ENCODE measurements at regions not wholly inside any gene's neighbourhood (a gene's known extent, or its start where the extent isn't known, plus 50 kb on each side); places are given as distances from the start of the nearest gene placed in this dataset.

DNA sequence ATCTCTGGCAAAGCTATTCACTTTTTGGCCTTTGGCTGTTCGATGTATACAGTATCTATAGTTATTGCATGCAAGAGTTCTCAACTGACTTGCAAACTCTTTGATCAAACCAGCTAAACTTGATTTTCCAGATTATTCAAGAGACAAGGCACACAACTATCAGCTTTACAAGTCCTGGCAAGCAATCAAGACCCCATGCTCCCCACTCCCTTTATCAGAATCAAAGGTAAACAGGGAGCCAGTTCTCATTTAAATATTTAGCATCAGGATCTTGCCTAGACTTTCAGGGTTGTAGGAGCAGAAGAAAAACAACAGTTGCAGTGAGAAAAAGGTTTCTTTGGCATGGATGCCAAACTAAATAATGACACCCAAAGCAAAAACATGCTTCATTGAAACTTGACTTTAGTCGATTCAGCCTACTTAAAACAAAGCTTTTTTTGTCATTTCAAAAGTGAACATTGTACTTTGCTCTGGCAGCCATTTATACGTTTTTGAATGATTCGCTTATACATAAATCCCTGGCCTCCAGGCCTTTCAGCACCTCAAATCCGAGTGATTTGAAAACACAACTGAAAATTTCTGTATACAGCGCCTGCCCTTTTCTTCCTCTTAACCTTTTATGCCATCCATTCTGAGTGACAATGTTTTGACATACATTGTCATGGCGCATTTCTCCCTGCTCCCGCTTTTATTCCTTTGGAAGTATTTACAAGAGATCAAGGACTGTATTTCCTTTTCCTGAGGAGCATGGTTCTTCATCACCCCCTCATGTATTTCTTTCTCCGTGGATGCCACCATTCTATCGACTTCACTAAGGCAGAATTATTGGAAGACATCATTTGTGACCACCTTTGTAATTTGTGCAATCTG, 340.8 kb downstream of the KLF5 start:
- Histone ChIP-seq H3K27me3 (ENCODE audit: control insufficient read depth, insufficient read depth, low read length) (no peaks in the 10 kb centered on the region), H3K4me1 (ENCODE audit: control insufficient read depth, insufficient read depth, low read length) (peaks cover 41% of the 10 kb centered on the region), H3K9ac (ENCODE audit: low read length) (no peak overlapping the region), H3K36me3 (ENCODE audit: control insufficient read depth, insufficient read depth, low read length) (no peaks in the 10 kb centered on the region), H3K9me3 (ENCODE audit: control insufficient read depth, low read length) (no peaks in the 10 kb centered on the region), H3K4me3 (ENCODE audit: low read length) (no peak overlapping the region)

DNA sequence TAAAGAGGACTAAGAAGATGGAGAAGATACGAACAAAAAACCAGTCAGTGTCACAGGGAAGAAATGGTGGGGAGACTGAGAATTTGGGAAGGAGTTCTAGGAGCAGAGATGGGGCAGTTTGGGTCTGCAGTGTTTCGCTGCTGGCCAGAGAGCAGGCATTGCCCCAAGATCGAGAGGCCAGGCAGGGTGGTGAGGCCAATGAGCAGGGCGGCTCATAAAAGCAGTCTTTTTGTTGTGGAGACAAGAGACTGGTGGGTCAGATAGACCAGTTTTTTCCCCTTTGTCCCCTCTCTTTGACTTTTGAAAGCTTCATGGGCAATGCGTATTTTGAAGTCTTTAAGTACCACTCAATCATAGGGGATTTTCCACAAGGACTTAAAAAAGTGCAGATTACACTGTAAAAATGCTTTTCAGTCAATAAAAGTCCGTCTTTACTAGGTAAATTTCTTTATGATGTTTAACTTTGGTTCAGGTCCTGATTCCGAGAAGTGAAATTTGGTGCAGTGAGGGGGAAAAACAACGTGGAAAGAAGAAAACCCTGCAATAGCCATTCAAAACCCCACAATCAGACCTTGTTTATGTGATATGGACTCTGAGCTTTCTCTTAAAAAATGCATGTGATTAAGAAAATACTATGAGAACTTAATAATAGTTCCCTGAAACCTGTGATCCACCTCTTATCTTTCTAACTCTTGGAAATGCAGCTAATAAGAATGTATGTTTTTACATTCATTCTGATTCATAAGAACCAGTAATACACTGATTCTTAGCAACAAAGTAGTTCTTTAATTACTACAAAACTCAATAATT, 338.9 kb downstream of the KLF5 start:
- Histone ChIP-seq H3K36me3 (ENCODE audit: control insufficient read depth, insufficient read depth, low read length) (no peaks in the 10 kb centered on the region), H3K4me3 (ENCODE audit: low read length) (no peak overlapping the region), H3K4me1 (ENCODE audit: control insufficient read depth, insufficient read depth, low read length) (peaks cover 32% of the 10 kb centered on the region), H3K27me3 (ENCODE audit: control insufficient read depth, insufficient read depth, low read length) (no peaks in the 10 kb centered on the region), H3K9me3 (ENCODE audit: control insufficient read depth, low read length) (no peaks in the 10 kb centered on the region), H3K9ac (ENCODE audit: low read length) (no peak overlapping the region)

DNA sequence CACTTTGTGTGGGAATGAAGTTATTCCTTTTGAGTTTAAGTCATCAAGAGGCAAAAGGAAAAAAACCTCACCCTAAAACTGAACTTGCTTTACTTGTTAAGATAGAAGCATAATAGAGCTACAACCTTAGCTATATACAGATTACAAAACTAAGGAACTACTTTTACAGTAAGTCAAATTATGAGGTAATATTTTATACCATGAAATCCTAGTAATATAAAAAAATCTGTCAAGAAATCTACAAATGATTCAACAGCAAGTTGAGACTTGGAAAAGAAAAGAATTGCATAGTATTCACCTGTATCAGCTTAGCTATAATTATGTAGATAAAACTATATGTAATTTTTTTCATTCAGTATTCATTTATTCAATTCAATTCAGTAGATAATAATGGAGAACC, 335.3 kb downstream of the KLF5 start:
- Histone ChIP-seq H3K4me1 (ENCODE audit: control insufficient read depth, insufficient read depth, low read length) (peaks cover 4% of the 10 kb centered on the region), H3K9me3 (ENCODE audit: control insufficient read depth, low read length) (no peaks in the 10 kb centered on the region), H3K27me3 (ENCODE audit: control insufficient read depth, insufficient read depth, low read length) (no peaks in the 10 kb centered on the region), H3K9ac (ENCODE audit: low read length) (no peak overlapping the region), H3K36me3 (ENCODE audit: control insufficient read depth, insufficient read depth, low read length) (no peaks in the 10 kb centered on the region), H3K4me3 (ENCODE audit: low read length) (no peak overlapping the region)

DNA sequence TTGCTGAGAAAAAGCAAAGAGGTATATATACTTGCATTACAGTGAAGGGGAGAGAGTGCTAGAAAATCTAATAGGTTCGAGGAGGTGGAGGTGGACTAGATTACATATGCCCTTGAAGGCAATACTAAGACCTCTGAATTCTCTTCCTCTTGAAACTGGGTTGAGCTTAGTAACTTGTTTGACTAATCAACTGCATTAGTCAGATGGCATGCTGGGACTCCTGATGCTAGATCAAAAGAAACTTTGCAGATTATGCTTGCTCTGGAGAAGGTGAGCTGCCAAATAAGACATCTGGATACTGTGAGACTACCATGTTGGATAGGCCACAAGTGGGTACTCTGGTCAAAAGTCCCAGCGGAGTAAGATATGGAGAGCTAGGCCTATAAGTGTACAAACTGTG, 331.3 kb downstream of the KLF5 start:
- H3K36me3 ChIP-seq (ENCODE audit: control insufficient read depth, insufficient read depth, low read length): no peaks in the 10 kb centered on the region
- H3K9me3 ChIP-seq (ENCODE audit: control insufficient read depth, low read length): no peaks in the 10 kb centered on the region
- H3K27me3 ChIP-seq (ENCODE audit: control insufficient read depth, insufficient read depth, low read length): no peaks in the 10 kb centered on the region

DNA sequence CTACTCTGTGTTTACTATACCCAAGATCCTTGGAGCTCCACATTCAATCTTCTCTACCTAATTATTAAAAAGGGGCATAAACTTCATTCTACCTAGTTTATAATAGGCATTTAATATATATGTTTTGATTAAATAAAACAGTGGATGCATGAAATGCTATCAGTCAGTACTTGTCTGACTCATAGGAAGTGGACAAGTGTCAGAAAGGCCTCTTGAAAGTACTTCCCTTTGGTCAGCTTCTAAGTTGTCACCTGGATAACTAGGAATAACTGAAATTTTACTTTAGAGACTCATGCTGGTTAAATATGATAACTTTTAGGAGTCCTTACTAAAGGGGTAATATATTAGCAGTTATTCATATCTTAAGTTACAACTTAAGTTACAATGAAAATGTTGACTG, 329.8 kb downstream of the KLF5 start:
- Histone ChIP-seq H3K4me3 (ENCODE audit: low read length) (no peak overlapping the region), H3K36me3 (ENCODE audit: control insufficient read depth, insufficient read depth, low read length) (no peaks in the 10 kb centered on the region), H3K4me1 (ENCODE audit: control insufficient read depth, insufficient read depth, low read length) (no peaks in the 10 kb centered on the region), H3K27me3 (ENCODE audit: control insufficient read depth, insufficient read depth, low read length) (no peaks in the 10 kb centered on the region), H3K9me3 (ENCODE audit: control insufficient read depth, low read length) (no peaks in the 10 kb centered on the region), H3K9ac (ENCODE audit: low read length) (no peak overlapping the region)

More for the DNA sequence above, 331.3 kb downstream of the KLF5 start:
- H3K9ac ChIP-seq (ENCODE audit: low read length): no peak overlapping the region
- H3K4me3 ChIP-seq (ENCODE audit: low read length): no peak overlapping the region
- no peaks in the 10 kb centered on the region for H3K4me1 ChIP-seq (ENCODE audit: control insufficient read depth, insufficient read depth, low read length)

DNA sequence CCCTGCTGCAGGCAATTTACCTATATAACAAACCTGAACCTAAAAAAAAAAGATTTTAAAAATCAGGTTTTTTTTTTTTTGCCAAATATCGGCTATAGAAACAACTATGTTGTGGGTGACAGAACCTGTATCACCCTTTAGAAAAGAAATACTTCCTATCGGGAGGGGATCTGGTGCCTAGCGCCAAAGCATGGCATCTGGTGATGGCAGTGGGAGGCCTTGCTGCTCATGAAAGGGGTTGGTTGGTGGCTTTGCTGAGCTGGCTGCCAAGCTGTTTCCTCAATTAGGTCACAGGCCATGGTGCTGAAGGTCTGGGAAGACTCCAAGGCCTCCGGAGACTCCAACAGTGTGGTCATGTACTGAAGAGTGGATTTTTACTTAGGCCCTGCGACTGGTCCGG, 328.5 kb downstream of the KLF5 start:
- Histone ChIP-seq H3K9me3 (ENCODE audit: control insufficient read depth, low read length) (no peaks in the 10 kb centered on the region), H3K27me3 (ENCODE audit: control insufficient read depth, insufficient read depth, low read length) (no peaks in the 10 kb centered on the region), H3K36me3 (ENCODE audit: control insufficient read depth, insufficient read depth, low read length) (no peaks in the 10 kb centered on the region)

DNA sequence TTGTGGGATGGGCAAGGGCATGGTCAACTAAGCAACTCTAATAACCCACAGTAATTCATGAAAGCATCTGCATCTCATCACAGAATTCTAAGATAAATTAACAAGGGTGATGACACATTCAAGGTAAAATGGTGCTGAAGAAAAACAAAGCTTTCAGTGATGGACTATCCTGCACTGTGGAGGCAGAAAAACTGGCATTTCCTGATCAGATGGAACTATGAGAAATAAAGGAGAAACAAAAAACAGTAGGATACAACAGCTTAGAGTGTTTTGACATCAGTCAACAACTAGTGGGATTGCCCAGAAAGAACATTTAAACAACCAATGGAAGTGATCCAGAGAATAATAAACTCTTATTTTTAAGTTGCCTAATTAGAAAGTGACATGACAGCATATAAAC, 327.0 kb downstream of the KLF5 start:
- Histone ChIP-seq H3K9ac (ENCODE audit: low read length) (no peak overlapping the region), H3K9me3 (ENCODE audit: control insufficient read depth, low read length) (no peaks in the 10 kb centered on the region), H3K4me1 (ENCODE audit: control insufficient read depth, insufficient read depth, low read length) (no peaks in the 10 kb centered on the region), H3K4me3 (ENCODE audit: low read length) (no peak overlapping the region), H3K36me3 (ENCODE audit: control insufficient read depth, insufficient read depth, low read length) (no peaks in the 10 kb centered on the region), H3K27me3 (ENCODE audit: control insufficient read depth, insufficient read depth, low read length) (no peaks in the 10 kb centered on the region)

More for the DNA sequence above, 328.5 kb downstream of the KLF5 start:
- Histone ChIP-seq H3K4me1 (ENCODE audit: control insufficient read depth, insufficient read depth, low read length) (no peaks in the 10 kb centered on the region), H3K9ac (ENCODE audit: low read length) (no peak overlapping the region), H3K4me3 (ENCODE audit: low read length) (no peak overlapping the region)

DNA sequence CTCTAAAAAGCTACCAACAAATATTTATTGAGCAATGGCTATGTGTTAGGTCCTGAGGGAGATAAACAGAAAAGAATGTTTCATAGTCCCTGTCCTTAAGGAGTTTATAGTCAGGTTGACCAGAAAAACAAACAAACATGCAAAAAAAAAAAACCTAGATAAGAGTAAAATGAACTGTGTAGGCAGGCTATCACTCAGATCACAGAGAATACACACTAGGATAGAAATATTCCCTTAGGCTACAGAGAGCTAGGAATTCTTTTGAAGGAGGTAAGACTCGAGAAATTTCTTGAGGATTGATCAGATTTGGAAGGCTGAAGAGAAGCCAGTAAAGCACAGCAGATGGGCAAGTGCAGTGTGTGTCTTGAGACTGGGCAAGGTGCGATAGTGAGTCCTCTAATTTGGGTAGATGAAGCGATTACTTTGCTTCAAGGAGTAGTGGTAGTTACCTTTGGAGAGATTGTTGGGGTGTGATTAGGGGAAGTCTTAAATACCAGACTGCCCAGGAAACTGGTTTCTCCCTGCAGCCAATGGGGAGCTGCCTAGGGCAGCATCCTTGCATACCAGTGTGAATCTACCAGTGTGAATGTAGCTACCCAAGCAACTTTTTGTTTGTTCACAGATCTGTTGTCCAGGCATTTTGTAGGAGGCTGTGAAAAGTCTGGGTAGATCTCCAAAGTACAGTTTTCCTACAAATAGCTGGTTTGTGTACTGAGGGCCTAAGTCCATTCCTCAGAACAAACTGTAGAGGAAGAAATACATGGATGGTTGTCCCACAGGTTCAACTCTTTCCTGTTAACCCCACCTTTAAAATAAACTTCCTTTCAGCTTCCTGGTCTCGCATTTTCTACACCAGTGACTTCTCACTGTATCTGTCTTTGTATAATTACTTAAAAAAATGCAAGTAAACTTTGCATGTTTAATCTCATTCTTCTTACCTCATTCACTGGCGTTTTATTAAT, 314.1 kb downstream of the KLF5 start:
- H3K4me1 ChIP-seq (ENCODE audit: control insufficient read depth, insufficient read depth, low read length): peaks cover 33% of the 10 kb centered on the region
- H3K27me3 ChIP-seq (ENCODE audit: control insufficient read depth, insufficient read depth, low read length): no peaks in the 10 kb centered on the region
- no peak overlapping the region for H3K4me3 ChIP-seq (ENCODE audit: low read length)
- H3K9ac ChIP-seq (ENCODE audit: low read length): no peak overlapping the region
- no peaks in the 10 kb centered on the region for H3K9me3 ChIP-seq (ENCODE audit: control insufficient read depth, low read length)
- no peaks in the 10 kb centered on the region for H3K36me3 ChIP-seq (ENCODE audit: control insufficient read depth, insufficient read depth, low read length)

DNA sequence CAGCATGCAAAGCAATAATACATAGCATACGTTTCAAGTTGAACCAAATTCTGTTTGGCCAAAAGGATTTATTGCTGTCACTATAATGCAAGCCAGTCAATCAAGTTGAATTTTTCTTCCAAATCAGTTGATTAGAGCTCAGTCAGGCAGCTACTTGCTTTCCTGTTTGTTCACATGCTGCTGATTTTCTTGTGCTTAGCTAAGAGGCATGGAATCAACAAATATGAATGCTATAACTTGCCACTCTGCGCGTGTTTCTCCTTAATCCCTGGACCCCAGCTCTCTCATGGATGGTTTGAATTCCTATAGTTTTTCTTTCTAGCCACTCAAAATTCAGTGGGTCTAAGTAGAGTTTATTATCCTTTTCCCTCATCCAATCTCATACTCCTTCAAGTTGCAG, 311.3 kb downstream of the KLF5 start:
- no peak overlapping the region for H3K4me3 ChIP-seq (ENCODE audit: low read length)
- peaks cover 54% of the 10 kb centered on the region for H3K4me1 ChIP-seq (ENCODE audit: control insufficient read depth, insufficient read depth, low read length)
- no peaks in the 10 kb centered on the region for H3K9me3 ChIP-seq (ENCODE audit: control insufficient read depth, low read length)
- H3K36me3 ChIP-seq (ENCODE audit: control insufficient read depth, insufficient read depth, low read length): no peaks in the 10 kb centered on the region
- no peak overlapping the region for H3K9ac ChIP-seq (ENCODE audit: low read length)
- H3K27me3 ChIP-seq (ENCODE audit: control insufficient read depth, insufficient read depth, low read length): no peaks in the 10 kb centered on the region

DNA sequence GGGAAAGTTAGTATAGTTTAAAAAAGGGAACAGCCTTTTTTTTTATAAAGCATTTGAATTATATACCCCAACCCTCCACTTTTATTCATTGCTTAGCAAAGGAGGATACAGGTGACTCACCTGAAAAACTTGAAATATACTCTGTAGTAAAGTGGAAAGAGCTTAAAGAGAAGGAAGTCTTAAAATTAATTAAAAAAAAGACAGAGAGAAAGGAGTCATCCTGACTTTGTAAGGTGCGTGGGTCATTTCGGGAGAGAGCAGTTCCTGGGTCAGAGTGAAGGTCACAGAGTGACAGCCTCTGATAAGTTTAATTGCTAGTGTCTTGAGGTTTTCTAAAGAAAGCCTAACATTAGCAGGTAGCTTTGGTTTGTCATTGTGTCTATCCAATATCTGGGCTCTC, 310.3 kb downstream of the KLF5 start:
- no peaks in the 10 kb centered on the region for H3K36me3 ChIP-seq (ENCODE audit: control insufficient read depth, insufficient read depth, low read length)
- H3K27me3 ChIP-seq (ENCODE audit: control insufficient read depth, insufficient read depth, low read length): no peaks in the 10 kb centered on the region
- no peak overlapping the region for H3K9ac ChIP-seq (ENCODE audit: low read length)
- H3K4me1 ChIP-seq (ENCODE audit: control insufficient read depth, insufficient read depth, low read length): peaks cover 62% of the 10 kb centered on the region
- H3K9me3 ChIP-seq (ENCODE audit: control insufficient read depth, low read length): no peaks in the 10 kb centered on the region
- no peak overlapping the region for H3K4me3 ChIP-seq (ENCODE audit: low read length)

DNA sequence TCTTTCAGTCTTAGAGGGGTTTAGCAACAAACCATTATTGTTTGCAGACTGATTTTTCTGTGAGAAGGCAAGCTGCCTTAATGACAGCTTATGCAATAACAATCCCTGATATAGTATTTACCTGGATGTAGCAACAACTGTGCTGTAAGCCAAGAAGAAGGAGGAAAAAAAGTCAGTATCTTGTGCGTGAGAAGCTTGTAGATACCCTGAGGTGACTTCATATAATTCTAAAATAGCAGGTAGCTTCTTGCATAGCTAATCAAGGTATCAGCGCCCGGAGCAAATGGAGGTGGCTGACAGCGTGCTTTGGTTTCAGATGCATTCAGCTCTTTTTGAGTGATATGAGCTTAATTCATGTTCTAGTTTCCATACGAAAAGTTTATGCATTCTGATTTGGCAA, 309.8 kb downstream of the KLF5 start:
- Histone ChIP-seq H3K9ac (ENCODE audit: low read length) (no peak overlapping the region), H3K4me3 (ENCODE audit: low read length) (no peak overlapping the region), H3K4me1 (ENCODE audit: control insufficient read depth, insufficient read depth, low read length) (peaks cover 59% of the 10 kb centered on the region), H3K36me3 (ENCODE audit: control insufficient read depth, insufficient read depth, low read length) (no peaks in the 10 kb centered on the region), H3K9me3 (ENCODE audit: control insufficient read depth, low read length) (no peaks in the 10 kb centered on the region), H3K27me3 (ENCODE audit: control insufficient read depth, insufficient read depth, low read length) (no peaks in the 10 kb centered on the region)
